Activated T-cell treated with anti-CD3 and anti-CD28 coated beads, Interleukin-2, amount 50 U/mL, for 48 hours (primary cell): ENCODE measurements at regions not wholly inside any gene's neighbourhood (a gene's known extent, or its start where the extent isn't known, plus 50 kb on each side); places are given as distances from the start of the nearest gene placed in this dataset.
A peak's percentile ranks its signal among the peaks of the same experiment; 100 is the strongest.

ENCODE experiments used
- DNase-seq, 2 experiments: peaks; one replicate each; pipeline ENCODE4 v3.0.0-alpha.2; 2020

DNA sequence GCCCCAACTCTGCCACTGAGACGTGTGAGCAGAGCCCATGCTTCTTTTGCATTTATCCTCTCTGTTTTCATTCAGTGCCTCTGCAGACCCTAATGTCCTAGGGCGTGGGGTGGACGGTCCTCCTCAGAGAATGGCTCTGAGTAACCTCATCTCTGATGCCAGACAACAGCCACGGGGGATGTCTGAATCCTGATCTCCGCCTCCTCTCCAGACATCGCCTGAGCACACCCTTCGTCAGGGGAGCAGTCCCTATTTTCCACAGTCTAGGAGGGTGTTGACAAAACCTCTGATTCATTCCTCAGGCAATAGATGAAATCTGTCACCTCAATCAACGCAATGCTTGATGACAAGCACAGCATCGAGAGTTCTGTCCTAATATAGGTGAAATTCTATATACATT lies 109.2 kb upstream of the DYRK2 start:
- DNase-seq = no peak

DNA sequence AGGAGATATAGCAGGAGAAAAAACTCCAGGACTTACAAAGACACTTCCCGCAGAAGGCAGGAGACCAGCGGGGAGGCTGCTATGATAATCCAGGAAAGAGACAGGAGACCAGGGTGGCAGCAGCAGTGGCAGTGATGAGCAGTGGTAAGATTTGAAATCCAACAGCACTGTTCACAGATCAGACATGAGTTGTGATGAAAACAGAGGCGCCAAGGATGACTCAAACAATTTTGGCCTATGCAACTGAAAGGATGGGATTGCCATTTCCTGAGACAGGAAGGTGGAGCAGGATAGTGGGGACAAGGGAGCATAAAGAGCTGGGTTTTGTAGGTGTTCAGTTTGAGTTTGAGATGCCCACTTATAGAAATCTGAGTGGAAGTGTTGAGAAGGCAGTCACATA lies 108.6 kb upstream of the DYRK2 start:
- no peak for DNase-seq

DNA sequence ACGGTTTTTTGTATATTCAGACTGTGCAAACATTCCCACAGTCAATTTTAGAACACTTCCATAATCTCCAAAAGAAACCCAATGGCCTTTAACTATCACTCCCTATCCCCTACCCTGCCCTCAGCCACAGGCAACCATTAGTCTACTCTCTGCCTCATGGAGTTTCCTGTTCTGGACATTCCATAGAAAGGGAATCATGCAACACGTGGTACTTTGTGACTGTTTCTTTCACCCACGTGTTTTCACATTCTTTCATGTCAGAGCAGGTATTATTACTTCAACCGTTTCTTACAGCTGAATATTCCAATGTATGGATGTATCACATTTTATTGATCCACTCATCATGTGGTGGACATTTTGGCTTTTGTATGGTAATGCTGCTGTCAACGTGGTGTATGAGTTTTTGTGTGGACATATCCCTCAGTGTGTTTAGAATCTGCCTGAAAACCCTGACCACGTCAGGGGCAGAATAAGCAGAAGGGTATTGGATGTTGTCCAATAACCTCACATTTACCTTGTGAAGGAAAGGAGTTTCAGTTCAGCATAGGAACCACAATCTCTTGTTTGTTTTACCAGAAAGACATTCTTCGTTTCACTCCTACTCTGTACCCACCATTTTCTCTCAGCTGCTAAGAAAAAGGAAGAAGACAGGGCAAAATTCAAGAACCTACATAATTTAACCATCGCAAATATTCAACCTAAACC lies 107.5 kb upstream of the DYRK2 start:
- DNase-seq = no peak

DNA sequence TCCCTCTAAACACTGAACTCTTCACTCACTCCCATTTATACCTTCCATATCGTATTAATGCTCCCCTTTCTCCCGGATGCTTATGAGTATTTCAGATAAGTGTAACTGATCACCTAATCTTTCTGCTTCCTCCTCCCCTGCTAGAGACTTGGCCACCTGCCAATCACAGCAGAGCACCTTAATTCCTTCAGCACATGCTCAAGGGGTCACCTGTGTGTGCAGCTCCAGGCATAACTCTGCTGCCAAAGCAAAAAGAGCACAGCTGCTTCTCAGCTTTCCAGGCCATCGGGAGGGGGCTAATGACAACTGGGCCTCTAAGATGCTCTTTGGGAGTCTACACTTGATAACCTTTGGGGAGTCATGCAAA lies 106.9 kb upstream of the DYRK2 start:
- DNase-seq = no peak

DNA sequence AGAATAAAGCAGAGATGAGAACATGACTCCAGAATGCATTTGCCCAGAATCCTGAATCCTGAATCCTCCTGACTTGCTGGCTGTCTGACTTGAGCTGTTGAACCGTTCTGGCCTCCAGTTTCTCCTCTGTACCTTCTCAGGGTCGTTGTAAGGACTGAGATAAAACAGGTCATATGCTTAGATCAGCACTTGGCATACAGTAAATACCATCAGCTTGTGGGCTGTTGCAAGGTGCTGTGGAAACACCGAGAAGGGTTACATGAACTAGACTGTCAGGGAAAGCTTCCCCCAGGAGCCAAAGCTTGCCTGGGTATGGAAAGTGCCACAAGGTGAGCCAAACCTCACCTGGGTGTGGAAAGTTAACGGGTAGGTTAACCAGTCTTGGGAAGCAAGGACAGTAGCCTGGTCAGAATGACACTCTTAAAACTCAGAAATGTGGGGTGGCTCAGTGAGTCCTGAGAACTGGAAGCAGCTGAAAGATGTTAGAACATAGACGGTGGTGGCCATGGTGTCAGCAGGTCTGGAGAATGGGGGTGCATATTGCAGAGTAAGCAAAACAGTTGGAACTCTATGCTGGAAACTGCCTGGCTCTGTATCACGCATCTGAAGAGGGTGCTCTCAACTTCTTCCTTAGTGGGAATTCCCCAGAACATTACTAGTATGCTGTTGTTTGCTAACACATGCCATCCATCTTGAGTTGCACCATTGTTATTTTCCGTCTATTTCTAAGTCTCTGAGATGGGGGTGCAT lies 105.3 kb upstream of the DYRK2 start:
- no peak for DNase-seq

DNA sequence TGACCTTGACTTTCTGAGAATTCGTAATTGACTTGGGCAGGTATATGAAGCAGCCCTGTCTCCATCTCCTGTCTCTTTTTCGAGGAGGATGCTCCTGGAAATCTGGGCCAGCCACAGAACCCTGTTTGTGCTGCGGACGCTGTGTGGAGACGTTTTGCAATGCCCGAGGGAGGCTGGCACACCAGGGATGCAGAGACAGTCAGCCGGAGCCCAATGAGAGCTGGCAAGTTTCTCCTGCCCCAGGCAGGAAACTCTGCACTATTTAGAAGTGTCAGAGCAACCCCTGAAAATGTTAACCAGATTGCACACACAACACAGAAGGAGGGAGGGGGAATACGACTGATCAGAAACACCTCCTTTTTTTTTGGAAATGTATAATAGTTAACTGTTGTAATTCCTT lies 103.2 kb upstream of the DYRK2 start:
- no peak for DNase-seq

DNA sequence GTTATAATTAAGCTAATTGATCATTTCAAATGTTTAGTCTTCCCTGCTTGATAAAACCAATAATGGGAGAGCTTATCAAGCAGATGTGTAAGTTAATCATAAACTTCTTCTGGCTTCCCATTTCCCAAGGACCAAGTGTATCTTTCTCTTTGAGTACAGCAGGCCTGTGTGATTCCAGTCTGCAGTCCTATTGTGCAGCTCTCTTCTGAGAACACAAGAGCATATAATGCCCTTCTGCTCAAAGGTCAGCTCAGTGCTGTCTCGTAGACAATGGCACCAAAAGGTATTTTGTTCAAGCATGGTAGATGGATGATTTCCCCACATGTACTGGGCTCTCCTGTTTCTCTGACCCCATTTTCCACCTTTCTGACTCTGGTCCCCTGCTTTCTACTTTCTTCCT lies 101.8 kb upstream of the DYRK2 start:
- no peak for DNase-seq

DNA sequence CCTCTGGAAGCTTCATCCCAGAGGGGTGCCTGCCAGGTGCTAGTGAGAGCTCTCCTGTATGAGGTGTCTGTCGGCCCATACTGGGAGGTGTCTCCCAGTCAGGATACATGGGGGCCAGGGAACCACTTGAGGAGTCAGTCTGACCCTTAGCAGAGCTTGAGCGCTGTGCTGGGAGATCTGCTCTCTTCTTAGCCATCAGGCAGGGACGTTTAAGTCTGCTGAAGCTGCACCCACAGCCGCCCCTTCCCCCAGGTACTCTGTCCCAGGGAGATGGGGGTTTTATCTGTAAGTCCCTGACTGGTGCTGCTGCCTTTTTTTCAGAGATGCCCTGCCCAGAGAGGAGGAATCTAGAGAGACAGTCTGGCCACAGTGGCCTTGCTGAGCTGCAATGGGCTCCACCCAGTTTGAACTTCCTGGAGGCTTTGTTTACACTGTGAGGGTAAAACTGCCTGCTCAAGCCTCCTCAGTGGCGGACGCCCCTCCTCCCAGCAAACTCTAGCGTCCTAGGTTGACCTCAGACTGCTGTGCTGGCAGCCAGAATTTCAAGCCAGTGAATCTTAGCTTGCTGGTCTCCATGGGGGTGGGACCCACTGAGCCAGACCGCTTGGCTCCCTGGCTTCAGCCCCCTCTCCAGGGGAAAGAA lies 93.3 kb upstream of the DYRK2 start:
- DNase-seq = peak; percentile 24 to 27

DNA sequence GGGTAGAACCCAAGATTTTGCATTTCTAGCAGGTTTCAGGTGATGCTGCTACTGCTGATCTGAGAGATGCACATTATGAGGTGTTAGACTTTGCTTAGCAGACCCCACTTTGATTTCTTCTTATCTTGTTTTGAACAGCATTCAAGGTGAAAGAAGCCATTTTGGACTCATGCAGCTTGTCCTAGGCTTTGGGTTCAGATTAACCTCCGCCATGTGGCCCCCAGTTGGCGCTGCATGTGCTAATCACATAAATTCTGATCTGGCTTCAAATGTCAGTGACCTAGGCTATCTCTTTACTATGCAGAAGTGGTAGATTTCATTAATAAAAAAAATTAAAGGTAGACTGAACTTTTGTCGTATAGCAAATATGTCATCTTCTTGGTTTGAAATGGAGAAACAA lies 89.8 kb upstream of the DYRK2 start:
- DNase-seq = no peak

DNA sequence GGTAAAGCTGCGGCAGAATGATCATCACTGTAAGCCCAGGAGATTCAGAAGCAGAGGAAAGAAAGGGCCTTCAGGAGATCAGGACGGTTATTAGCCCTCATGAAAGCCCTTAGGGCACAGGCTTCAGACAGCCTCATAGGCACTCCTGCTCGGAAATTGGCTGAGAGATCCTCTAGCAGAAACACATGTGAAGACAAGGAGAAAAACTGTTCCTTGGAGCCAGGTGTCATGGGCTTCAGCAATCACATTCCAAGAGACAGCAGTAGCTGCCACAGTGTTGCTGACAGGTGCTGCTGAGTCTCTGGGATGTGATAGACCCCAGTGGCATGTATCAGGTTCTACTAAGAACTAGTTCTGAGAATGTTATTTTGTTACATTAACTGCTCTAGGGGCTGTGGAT lies 88.8 kb upstream of the DYRK2 start:
- DNase-seq = no peak

DNA sequence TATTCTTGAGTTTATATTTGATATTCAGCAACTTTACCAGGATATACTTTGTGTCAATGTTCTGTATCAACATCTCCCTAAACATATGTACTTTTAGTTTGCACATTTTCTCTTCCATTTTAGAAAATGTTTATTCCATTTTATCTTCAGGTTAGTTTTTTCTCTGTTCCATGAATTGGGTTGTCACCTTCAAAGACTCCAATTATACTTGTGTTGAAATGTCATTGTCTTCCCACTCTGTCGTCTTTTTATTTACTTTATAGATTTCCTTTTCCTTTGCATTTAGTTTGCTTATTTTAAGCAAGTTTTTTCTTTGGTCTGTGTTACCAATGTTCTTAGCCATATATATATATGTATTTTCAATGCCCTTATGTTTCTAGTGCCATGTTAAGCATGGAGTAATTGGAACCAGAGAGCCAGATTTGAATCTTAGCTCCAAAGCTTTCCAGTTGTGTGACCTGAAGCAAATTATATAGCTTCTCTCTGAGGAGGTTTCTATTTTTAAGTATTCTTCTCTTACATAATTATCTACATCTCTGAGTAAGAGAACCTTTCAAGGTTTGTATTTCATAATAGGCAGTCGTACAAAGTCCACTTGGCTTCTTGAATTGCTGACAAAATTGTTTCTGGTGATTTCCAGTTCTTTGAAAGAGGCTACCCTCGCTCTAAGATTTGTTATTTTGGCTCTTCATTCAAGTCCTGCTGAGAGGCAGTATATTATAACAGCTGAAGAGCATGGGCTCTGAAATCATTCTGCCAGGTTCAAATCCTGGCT lies 85.8 kb upstream of the DYRK2 start:
- DNase-seq = no peak

DNA sequence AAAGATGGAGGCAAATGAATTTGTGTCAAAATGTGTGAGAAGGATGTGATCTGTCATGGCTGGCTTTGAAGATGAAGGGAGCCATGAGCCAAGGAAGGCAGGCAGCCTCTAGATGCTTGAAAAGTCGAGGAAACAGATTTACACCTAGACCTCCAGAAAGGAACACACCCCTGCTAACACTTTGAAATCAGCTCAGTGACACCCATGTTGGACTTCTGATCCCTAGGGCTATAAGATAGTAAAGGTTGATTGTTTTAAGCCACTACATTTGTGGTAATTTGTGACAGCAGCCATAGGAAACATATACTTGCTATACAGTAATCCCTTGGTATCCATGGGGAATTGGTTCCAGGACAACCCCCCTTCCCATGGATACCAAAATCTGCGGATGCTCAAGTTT lies 80.5 kb upstream of the DYRK2 start:
- DNase-seq = no peak

DNA sequence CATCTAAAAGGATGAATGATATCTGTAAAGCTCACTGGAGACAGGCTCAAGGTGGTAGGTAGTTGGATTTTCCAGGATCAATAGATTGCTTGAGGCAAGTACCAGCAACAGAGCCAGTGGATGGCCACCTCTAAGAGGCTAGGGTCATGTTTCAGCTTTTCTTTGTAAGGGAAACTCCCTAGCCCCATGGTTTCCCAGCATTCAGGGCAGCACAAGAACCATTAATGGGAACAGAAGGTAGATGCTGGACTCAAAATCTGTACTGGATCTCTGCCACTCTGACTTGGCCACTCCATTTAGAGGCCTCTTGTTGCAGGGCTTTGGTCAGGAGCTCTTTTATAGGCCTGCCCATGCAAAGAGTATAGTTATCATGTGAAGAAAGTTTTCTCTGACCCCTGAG lies 76.1 kb upstream of the DYRK2 start:
- DNase-seq = no peak

DNA sequence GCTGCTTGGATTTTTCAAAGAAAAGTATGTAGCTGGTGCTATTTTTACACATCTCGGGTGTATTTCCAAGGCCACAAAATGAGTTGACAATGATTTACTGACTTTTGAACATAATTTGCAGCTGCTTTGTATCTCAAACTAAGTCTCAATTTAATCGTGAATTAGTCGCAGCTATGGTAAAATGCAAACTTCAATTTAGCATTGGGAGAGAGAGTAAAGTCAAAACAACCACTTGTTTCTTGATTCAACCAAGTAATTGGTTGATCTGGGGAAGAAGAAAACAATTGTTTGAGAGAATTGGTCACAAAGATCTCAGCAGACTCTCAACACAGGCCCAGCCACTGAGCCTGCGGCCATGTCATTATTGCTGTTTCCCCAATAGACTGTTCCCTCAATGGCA lies 75.0 kb upstream of the DYRK2 start:
- no peak for DNase-seq

DNA sequence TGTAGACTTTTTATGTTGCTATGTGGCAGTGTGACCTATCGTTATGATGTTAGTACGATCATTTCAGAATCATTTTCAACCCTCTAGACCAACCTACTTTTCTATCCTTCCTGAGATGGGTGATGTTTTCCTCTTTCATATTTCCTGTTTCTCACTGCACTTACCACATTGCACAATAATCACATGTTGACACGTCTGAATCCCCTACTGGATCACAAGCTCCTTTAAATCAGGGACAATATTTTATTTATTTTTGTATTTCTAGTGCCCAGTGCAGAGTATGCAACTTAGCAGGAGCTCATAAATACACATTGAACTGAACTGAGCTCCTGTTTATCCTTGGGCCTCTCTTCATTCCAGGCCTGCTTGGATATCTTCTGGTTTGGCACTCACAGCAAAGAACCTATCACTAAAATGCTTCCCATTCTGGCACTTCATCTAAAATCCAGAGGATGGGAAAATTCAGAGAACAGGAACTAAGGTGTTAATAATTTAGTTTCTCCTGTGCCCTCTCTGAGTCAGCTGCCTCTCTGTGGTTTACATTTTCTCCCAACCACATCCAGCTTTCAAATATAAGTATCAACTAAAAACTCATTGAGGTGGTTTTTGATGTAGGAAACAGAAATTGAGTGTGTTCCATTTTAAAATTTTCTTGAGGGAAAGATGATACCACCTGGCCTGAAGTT lies 69.4 kb upstream of the DYRK2 start:
- DNase-seq = no peak

DNA sequence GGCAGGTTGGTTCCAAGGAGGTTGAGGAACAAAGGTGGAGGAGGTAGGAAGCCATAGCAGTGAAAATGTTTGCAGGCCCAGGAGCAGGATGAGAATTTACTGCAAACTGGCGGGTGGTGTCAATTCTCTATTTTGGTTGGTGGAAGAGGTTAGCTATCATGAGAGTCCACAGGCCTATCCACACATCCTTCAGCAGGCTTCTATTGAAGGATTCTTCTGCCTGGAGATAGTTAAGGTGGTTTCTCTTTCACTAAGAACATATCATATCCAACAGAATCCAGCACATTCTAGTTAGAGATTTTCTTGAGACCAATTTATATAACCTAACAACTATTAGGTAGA lies 68.9 kb upstream of the DYRK2 start:
- no peak for DNase-seq

DNA sequence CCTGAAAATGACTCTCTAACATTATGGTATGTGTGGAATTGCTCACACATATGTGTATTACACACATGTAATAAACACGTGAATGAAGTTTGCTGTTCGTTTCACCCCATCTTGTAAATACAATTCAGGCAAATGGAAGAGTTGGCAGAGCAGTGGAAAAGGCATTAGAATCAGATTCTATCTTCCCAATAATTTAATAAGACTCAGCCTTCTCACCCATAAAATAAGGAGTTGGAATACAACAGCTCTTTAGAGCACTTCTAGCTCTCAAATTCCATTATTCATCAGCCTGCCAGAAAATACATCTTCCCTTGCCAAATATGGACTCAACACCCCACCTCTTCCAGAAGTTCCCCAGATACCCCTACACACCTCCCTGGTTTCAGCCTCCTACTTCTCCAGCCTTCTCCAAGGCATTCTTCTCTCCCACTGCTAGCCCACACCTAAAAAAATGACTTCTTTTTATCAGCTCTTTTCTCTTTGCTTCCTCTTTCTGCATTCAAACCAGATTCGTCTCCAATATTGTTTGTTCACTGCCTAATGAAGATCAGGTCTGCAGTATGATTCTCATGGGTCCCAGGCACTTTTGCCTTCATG lies 66.2 kb upstream of the DYRK2 start:
- DNase-seq = no peak

DNA sequence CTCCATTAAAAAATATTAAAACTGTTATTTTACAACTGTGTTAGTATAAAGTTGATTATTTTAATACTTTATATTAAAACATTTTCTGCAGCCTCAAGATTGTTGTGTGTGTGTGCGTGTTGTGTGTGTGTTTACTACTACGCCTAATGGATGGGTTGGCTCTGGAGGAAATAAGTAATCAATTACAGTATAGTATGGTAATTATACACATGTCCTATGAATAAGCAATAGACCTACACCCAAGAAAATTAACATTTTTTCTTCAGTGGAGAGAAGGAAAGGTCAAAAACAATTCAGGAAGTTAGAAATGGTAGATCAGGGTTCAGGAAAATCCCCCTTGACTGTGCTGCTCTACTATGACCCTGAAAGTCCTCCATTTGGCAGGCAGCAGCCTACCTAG lies 65.7 kb upstream of the DYRK2 start:
- DNase-seq = no peak

DNA sequence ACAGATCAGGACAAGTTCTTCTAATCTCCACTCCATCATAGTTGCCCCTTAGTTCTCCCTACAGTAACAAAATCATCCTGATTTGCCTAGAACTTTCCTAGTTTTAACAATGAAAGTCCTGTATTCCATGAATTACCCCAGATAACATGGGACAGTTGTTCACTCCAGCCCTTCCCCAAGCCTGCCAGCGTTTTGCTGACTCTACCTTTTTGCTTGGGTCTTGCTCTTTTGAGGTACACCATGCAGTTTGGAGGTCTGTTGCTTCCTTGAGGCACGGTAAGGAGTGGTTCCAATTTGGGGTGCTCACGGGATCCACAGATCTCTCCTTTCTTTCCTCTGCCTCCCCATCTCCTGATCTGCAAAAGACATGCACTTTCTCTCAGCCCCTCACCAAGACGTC lies 61.6 kb upstream of the DYRK2 start:
- DNase-seq = no peak

DNA sequence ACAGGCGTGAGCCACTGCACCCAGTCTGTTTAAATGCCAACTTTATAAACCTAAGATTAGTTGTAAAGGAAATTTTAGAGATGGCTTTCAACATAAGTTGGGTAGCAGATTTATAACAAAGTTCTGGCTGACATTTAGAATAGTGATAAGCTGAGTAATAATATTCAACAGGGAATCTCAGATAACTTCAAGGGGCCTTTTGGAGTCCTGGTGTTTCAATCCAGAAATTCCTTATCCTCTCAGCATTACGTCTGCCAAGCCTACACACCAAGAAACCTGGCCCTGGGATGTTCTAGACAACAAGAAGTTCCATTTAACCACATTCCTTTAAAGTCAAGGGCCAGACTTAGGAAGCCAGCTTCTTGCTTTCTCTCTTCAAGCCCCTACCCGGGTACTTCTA lies 59.5 kb upstream of the DYRK2 start:
- DNase-seq = no peak

DNA sequence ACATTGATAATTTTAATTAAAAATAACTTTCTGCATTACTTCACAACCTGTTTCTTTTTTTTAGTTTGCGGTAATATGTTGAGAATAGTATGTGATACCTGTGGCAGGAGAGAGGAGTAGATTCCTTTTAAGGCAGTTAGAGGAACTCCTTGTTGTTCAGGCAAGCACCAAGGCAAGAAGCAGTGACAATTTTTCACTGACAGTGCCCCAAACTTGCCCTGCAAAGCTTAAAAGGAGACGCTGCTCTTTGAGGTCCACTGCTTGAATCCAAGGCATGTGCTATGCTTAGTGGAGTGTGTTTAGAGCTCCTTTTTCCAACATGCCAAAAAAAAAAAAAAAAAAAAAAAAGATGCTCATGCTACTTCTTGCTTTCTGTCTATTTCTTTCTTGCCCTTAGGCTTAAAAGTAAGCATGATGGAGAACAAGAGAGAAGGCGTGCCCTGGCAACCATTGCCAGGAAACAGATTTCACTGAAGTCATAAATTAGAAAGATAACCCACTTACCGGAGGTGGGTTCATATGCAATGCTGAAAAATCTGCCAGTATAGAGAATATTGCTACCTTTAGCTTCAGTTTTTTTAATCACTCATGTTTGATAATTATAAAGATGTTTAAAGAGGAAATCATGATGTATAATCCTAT lies 58.3 kb upstream of the DYRK2 start:
- no peak for DNase-seq
